AG08396 (cell line): ENCODE measurements at regions not wholly inside any gene's neighbourhood (a gene's known extent, or its start where the extent isn't known, plus 50 kb on each side); places are given as distances from the start of the nearest gene placed in this dataset.
"Not testable (repeated sequence)": the region's sequence is repeated elsewhere in the genome, so short reads cannot be mapped to it uniquely, and the experiment has no call there.

Source experiments
- DNase-seq: peaks from one replicate; pipeline ENCODE4 v3.0.0; 2012; ENCODE audit warnings: low spot score, mixed read lengths

DNA sequence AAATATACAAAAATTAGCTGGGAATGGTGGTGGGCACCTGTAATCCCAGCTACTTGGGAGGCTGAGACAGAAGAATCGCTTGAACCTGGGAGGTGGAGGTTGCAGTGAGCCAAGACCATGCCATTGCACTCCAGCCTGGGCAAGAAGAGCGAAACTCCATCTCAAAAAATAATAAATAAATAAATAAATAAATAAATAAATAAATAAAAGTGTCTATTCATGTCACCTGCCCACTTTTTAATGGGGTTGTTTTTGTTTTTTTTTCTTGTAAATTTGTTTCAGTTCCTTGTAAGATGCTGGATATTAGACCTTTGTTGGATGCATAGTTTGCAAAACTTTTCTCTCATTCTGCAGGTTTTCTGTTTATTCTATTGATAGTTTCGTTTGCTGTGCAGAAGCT, 71.9 kb upstream of the KCNAB1 start:
- not testable (repeated sequence) for DNase-seq

DNA sequence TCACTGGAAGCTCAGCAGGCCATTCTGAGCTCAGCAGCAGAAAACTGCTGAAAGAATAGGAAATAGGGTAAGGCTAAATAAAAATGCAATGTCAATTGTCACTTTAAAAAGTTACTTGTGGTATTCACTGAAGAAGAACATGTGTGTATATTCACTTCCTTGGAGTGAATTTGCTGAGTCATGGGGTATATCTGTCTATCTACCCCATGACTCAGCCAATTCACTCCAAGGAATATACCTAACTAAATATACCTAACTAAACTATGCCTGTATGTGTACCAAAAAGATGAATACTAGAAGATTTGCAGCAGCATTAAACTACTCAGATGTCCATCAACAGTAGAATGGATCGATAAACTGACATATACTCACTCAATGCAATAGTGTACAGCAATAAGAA, 69.5 kb upstream of the KCNAB1 start:
- DNase-seq, result no peak

DNA sequence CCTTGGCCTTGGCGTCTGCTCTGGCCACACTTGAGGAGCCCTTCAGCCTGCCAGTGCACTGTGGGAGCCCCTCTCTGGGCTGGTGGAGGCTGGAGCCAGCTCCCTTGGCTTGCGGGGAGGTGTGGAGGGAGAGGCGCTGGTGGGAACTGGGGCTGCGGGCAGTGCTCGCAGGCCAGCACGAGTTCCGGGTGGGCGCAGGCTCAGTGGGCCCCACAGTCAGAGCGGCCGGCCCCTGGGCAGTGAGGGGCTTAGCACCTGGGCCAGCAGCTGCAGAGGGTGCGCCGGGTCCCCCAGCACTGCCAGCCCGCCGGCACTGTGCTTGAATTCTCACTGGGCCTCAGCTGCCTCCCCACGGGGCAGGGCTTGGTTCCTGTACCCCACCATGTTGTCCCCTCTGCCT, 68.7 kb upstream of the KCNAB1 start:
- DNase-seq, result no peak

DNA sequence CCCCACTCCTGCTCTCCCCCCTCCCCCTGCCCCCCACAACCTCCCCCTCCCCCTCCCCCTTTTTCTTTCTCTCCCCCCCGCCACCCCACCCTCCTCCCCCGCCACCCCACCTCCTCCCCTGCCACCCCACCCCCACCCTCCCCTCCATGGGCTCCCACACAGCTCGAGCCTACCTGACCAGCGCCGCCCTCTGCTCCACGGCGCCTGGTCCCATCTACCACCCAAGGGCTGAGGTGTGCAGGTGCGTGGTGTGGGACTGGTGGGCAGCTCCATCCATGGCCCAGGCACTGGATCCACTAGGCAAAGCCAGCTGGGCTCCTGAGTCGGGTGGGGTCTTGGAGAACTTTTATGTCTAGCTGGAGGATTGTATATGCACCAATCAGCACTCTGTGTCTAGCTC, 68.3 kb upstream of the KCNAB1 start:
- no peak for DNase-seq

DNA sequence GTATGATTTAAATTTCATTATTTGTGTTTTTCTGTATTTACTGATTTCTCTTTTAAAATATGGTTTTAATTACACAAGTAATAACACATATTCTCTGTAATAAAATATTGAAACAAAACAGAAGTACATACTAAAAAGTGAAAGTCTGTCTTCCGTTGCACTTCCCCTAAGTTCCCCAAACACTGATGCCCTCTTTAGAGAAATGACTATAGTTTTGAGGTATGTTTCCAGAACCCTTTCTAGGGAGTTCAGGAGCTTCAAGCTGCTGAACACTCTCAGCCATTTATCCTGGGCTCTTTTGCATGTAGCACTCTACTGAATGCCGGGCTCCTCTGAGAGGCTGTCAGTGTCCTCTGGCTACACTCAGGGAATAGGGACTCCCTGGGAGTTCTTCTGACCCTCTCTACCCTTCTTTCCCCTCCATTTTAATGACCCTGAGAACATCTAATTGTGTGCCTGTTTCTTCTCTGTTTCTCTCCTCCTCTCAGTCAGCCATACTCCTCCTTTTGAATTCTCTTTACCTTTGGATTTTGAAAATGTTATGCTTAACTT, 60.4 kb upstream of the KCNAB1 start:
- DNase-seq, result no peak

DNA sequence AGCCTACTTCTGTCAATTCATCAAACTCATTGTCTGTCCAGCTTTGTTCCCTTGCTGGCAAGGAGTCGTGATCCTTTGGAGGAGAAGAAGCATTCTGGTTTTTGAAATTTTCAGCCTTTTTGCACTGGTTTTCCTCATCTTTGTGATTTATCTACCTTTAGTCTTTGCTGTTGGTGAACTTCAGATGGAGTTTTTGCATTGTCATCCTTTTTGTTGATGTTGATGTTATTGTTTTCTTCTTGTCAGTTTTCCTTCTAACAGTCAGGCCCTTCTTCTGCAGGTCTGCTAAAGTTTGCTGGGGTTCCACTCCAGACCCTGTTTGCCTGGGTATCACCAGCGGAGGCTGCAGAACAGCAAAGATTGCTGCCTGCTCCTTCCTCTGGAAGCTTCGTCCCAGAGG, 52.2 kb upstream of the KCNAB1 start:
- DNase-seq, result not testable (repeated sequence)

DNA sequence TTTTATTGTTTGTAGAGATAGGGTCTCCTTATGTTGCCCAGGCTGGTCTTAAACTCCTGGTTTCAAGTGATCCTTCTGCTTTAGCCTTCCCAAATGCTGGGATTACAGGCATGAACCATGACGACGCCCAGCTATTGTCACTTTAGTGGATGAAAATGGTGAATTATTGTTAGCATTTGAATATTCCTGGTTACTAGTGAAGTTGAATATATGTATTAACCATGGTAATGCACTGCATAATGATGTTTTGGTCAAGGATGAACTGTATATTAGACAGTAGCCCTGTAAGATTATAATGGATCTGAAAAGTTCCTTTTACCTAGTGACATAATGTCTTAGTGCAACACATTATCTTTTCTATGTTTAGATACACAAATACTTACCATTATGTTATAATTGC, 50.4 kb upstream of the KCNAB1 start:
- DNase-seq, result no peak
